ENCODE measurements at regions not wholly inside any gene's neighbourhood (a gene's known extent, or its start where the extent isn't known, plus 50 kb on each side); places are given as distances from the start of the nearest gene placed in this dataset.

GRCh38 chr4:84167564-84167963 lies 331.5 kb downstream of the NKX6-1 start:
- no peak for ATAC-seq
- Histone ChIP-seq H3K4me3 (no peak overlapping the region), H3K36me3 (no peaks in the 10 kb centered on the region), H3K4me1 (no peaks in the 10 kb centered on the region), H3K9me3 (no peaks in the 10 kb centered on the region), H3K27me3 (no peaks in the 10 kb centered on the region), H3K27ac (no peak overlapping the region)
- no peak for TF ChIP-seq CTCF (IDR thresholded peaks at IDR 0.05 in 4 of 5, conservative IDR thresholded peaks at IDR 0.05 in 1 of 5)
- TF ChIP-seq POLR2A (IDR thresholded peaks at IDR 0.05): no peak
- DNase-seq: no peak
- in situ Hi-C loops (cut with MboI; ENCODE audit: low sequenced_read_pairs in 4 of 4): no loop called here
- intact Hi-C loops (cut with DNase I; ENCODE audit: low total_unique reads): no loop called here

- intact Hi-C loops (cut with DNase I; ENCODE audit: low total_unique reads) (no loop called here), in situ Hi-C loops (cut with MboI; ENCODE audit: low sequenced_read_pairs in 4 of 4) (no loop called here)
- Histone ChIP-seq H3K9me3 (no peaks in the 10 kb centered on the region), H3K4me3 (no peak overlapping the region), H3K4me1 (no peaks in the 10 kb centered on the region), H3K27ac (no peak overlapping the region), H3K36me3 (no peaks in the 10 kb centered on the region), H3K27me3 (no peaks in the 10 kb centered on the region)
- DNase-seq (no peak), ATAC-seq (no peak)
- TF ChIP-seq CTCF (IDR thresholded peaks at IDR 0.05 in 4 of 5, conservative IDR thresholded peaks at IDR 0.05 in 1 of 5) (no peak), POLR2A (IDR thresholded peaks at IDR 0.05) (no peak)
These were observed 332.0 kb downstream of the NKX6-1 start for GRCh38 chr4:84167093-84167492.

GRCh38 chr4:84166486-84166885 lies 332.6 kb downstream of the NKX6-1 start:
- H3K9me3 ChIP-seq: no peaks in the 10 kb centered on the region
- H3K27me3 ChIP-seq: no peaks in the 10 kb centered on the region
- H3K4me1 ChIP-seq: no peaks in the 10 kb centered on the region
- intact Hi-C loops (cut with DNase I; ENCODE audit: low total_unique reads) (no loop called here), in situ Hi-C loops (cut with MboI; ENCODE audit: low sequenced_read_pairs in 4 of 4) (no loop called here)
- TF ChIP-seq POLR2A (IDR thresholded peaks at IDR 0.05): no peak
- TF ChIP-seq CTCF (IDR thresholded peaks at IDR 0.05 in 4 of 5, conservative IDR thresholded peaks at IDR 0.05 in 1 of 5): no peak
- H3K27ac ChIP-seq: no peak overlapping the region
- no peak for ATAC-seq
- no peak overlapping the region for H3K4me3 ChIP-seq
- no peaks in the 10 kb centered on the region for H3K36me3 ChIP-seq
- no peak for DNase-seq

GRCh38 chr4:84164201-84164600 lies 334.9 kb downstream of the NKX6-1 start:
- Histone ChIP-seq H3K9me3 (no peaks in the 10 kb centered on the region), H3K36me3 (no peaks in the 10 kb centered on the region), H3K4me3 (no peak overlapping the region), H3K27ac (no peak overlapping the region), H3K4me1 (no peaks in the 10 kb centered on the region), H3K27me3 (peaks cover 0 to 3% (median 0%) of the 10 kb centered on the region in 3 donors)
- in situ Hi-C loops (cut with MboI; ENCODE audit: low sequenced_read_pairs in 4 of 4): no loop called here
- TF ChIP-seq CTCF (IDR thresholded peaks at IDR 0.05 in 4 of 5, conservative IDR thresholded peaks at IDR 0.05 in 1 of 5) (no peak), POLR2A (IDR thresholded peaks at IDR 0.05) (no peak)
- ATAC-seq (no peak), DNase-seq (no peak)
- intact Hi-C loops (cut with DNase I; ENCODE audit: low total_unique reads): no loop called here

- peaks cover 0 to 3% (median 0%) of the 10 kb centered on the region in 3 donors for H3K27me3 ChIP-seq
- ATAC-seq (no peak), DNase-seq (no peak)
- in situ Hi-C loops (cut with MboI; ENCODE audit: low sequenced_read_pairs in 4 of 4) (no loop called here), intact Hi-C loops (cut with DNase I; ENCODE audit: low total_unique reads) (no loop called here)
- H3K27ac ChIP-seq: no peak overlapping the region
- TF ChIP-seq POLR2A (IDR thresholded peaks at IDR 0.05) (no peak), CTCF (IDR thresholded peaks at IDR 0.05 in 4 of 5, conservative IDR thresholded peaks at IDR 0.05 in 1 of 5) (no peak)
- H3K9me3 ChIP-seq: no peaks in the 10 kb centered on the region
- H3K36me3 ChIP-seq: no peaks in the 10 kb centered on the region
- no peak overlapping the region for H3K4me3 ChIP-seq
- H3K4me1 ChIP-seq: no peaks in the 10 kb centered on the region
These were observed 339.3 kb downstream of the NKX6-1 start for GRCh38 chr4:84159762-84160161.
